Activated B cell treated with CpG ODN at 0.5 μM for 24 hours (primary cell): ENCODE measurements at regions not wholly inside any gene's neighbourhood (a gene's known extent, or its start where the extent isn't known, plus 50 kb on each side); places are given as distances from the start of the nearest gene placed in this dataset.

Experiments used
- ATAC-seq: fragments of 200-7000 bp; cut with Tn5 transposase; one replicate; pipeline ENCODE4 v1.10.0; 2021; ENCODE audit warnings: low read depth, mild to moderate bottlenecking, moderate library complexity
- CTCF ChIA-PET: fragments of 350-600 bp; sonication (Branson Sonifier 250); formaldehyde crosslinking; loops from one replicate; lab custom pipeline; 2021; ENCODE audit warnings: antibody characterized with exemption; lab: Charles Lee
- POLR2A ChIA-PET: fragments of 350-600 bp; sonication (Branson Sonifier 250); formaldehyde crosslinking; loops from one replicate; lab custom pipeline; 2021; ENCODE audit warnings: antibody characterized with exemption; lab: Charles Lee
- DNase-seq: peaks from one replicate; pipeline ENCODE4 v3.0.0; 2022
- H3K27ac Mint-ChIP-seq: one replicate; pipeline ENCODE4 v1.8.0; 2020; ENCODE audit warnings: mixed read lengths
- H3K27me3 Mint-ChIP-seq: one replicate; pipeline ENCODE4 v1.8.0; 2021; ENCODE audit warnings: mixed read lengths
- H3K36me3 Mint-ChIP-seq: one replicate; pipeline ENCODE4 v1.8.0; 2021; ENCODE audit warnings: low read depth, mixed read lengths
- H3K4me1 Mint-ChIP-seq: one replicate; pipeline ENCODE4 v1.8.0; 2021; ENCODE audit warnings: mixed read lengths
- H3K4me3 Mint-ChIP-seq: one replicate; pipeline ENCODE4 v1.8.0; 2020; ENCODE audit warnings: mild to moderate bottlenecking, mixed read lengths
- H3K9me3 Mint-ChIP-seq: one replicate; pipeline ENCODE4 v1.8.0; 2020; ENCODE audit warnings: mixed read lengths
- intact Hi-C: fragments of 100-400 bp; cut with micrococcal nuclease; formaldehyde crosslinking; loops from one replicate; pipeline ENCODE4 v1.15.1; 2024
- TF ChIP-seq, protein P1 (sequence below): fragments of 200-600 bp; IDR thresholded peaks from one replicate; pipeline ENCODE4 v1.8.0; 2022; ENCODE audit warnings: antibody characterized with exemption, mild to moderate bottlenecking

DNA sequence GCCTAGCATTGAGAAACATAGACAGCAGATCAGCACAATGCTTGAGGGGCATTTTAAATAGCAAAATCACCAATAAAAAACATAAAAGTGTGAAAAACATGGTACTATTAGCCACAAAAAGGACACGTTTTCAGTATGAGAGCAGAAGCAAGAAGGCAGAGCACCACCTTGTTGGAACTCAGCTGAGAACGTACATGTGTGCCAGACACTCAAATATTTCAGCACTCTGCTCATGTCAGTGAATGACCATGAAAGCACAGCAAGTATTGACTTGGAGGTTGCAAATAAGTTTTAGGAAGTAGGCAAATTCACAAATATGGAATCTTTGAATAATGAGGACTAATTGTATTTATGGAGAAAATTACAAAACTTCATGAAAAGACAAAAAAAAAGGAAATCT lies 193.4 kb upstream of the PKN2 start:
- Mint-ChIP-seq H3K9me3 (no peaks in the 10 kb centered on the region), H3K27me3 (peaks cover 3% of the 10 kb centered on the region), H3K36me3 (no peaks in the 10 kb centered on the region), H3K4me1 (no peaks in the 10 kb centered on the region), H3K27ac (no peak overlapping the region), H3K4me3 (no peak overlapping the region)
- ChIA-PET POLR2A (no interaction called here), CTCF (no interaction called here)
- intact Hi-C loops, result no loop called here
- TF ChIP-seq, protein P1, sequence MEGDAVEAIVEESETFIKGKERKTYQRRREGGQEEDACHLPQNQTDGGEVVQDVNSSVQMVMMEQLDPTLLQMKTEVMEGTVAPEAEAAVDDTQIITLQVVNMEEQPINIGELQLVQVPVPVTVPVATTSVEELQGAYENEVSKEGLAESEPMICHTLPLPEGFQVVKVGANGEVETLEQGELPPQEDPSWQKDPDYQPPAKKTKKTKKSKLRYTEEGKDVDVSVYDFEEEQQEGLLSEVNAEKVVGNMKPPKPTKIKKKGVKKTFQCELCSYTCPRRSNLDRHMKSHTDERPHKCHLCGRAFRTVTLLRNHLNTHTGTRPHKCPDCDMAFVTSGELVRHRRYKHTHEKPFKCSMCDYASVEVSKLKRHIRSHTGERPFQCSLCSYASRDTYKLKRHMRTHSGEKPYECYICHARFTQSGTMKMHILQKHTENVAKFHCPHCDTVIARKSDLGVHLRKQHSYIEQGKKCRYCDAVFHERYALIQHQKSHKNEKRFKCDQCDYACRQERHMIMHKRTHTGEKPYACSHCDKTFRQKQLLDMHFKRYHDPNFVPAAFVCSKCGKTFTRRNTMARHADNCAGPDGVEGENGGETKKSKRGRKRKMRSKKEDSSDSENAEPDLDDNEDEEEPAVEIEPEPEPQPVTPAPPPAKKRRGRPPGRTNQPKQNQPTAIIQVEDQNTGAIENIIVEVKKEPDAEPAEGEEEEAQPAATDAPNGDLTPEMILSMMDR, result no peak
- DNase-seq (no peak), ATAC-seq (no peak)

DNA sequence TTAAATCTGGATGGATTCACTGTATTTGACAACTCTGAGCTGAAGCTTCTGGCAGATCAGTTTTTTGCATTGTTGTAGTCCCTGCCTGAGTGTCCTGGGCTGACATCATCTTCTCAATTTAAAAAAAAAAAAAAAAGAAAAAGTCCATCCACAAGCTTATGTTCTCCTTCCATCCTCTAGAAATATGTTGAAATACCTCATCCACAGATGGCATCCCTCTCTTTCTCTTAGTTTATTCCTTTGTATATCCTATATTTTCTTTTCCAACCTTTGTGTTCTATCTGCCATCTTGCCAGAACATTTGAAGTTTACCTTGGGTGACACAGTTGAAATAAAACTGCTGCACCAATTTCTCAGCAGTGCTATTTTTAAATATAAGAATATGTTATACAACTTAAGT lies 184.4 kb upstream of the PKN2 start:
- Mint-ChIP-seq H3K36me3 (no peaks in the 10 kb centered on the region), H3K9me3 (no peaks in the 10 kb centered on the region), H3K27ac (no peak overlapping the region), H3K27me3 (peaks cover 3% of the 10 kb centered on the region), H3K4me3 (no peak overlapping the region), H3K4me1 (no peaks in the 10 kb centered on the region)
- intact Hi-C loops, result no loop called here
- TF ChIP-seq, protein P1, result no peak
- no peak for ATAC-seq
- DNase-seq, result no peak
- CTCF ChIA-PET, result no interaction called here
- POLR2A ChIA-PET, result no interaction called here

DNA sequence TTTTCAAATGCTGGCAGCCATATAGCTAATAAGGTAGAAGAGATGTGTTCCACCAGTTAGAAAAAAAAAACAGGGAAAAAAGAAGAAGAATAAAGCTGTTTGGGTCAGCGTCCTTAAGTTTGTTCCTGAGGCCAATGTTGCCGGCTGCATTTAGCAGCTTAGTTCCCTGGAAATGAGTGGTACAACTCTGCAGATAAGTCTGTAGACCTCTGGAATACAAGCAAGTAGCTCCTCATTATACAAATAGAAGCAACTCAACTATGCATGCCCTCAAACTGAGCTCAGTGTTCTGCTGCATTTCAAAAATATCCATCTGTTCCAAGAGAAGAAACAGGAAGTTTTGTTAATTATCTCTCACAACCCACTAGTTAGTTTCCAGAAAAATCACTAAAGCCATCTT lies 181.2 kb upstream of the PKN2 start:
- TF ChIP-seq, protein P1, result no peak
- no peaks in the 10 kb centered on the region for H3K4me1 Mint-ChIP-seq
- CTCF ChIA-PET, result no interaction called here
- H3K27me3 Mint-ChIP-seq, result peaks cover 3% of the 10 kb centered on the region
- H3K4me3 Mint-ChIP-seq, result no peak overlapping the region
- POLR2A ChIA-PET, result no interaction called here
- DNase-seq, result no peak
- intact Hi-C loops, result no loop called here
- ATAC-seq, result no peak
- H3K9me3 Mint-ChIP-seq, result no peaks in the 10 kb centered on the region
- H3K36me3 Mint-ChIP-seq, result no peaks in the 10 kb centered on the region
- H3K27ac Mint-ChIP-seq, result no peak overlapping the region

DNA sequence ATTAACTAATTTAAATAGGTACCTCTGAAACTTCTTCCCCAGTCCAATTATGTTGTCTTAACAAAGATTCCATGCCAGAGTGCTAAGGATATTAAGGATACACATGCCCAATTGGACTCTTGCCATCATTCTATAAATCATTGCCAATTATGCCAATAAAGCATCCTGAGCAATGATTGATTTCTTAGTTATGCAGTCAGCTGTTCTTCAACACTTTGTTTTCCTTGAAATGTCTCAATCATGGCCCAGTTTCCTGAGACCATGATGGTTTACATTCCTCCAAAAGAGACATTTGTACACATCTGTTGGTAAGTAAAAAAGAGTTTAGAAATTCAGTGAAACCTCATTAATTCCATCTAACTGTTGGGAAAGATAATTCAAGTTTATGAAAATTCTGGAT lies 180.4 kb upstream of the PKN2 start:
- Mint-ChIP-seq H3K4me3 (no peak overlapping the region), H3K27me3 (peaks cover 3% of the 10 kb centered on the region), H3K9me3 (no peaks in the 10 kb centered on the region), H3K36me3 (no peaks in the 10 kb centered on the region), H3K27ac (no peak overlapping the region), H3K4me1 (no peaks in the 10 kb centered on the region)
- DNase-seq, result no peak
- TF ChIP-seq, protein P1, result no peak
- CTCF ChIA-PET, result no interaction called here
- POLR2A ChIA-PET, result no interaction called here
- ATAC-seq, result no peak
- intact Hi-C loops, result no loop called here

DNA sequence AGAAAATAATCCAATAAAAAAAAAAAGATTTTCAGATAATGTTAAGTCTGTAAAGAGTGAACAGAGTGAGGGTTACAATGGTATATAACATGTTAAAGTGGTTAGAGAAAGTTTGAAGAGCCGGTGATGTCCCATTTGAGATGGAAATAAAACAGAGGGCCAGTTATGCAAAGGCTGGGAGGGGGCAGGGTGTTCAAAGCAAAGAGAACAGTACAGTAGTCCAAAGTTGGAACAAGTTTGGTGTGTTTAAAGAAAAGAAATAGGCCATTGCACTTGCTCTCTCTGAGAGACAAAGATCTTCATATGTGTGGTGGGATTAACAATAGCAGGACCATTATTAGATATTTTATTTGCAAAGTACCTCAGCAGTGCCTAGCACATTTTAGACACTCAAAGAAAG lies 179.5 kb upstream of the PKN2 start:
- DNase-seq, result no peak
- no peaks in the 10 kb centered on the region for H3K4me1 Mint-ChIP-seq
- no peak overlapping the region for H3K27ac Mint-ChIP-seq
- no peak for ATAC-seq
- peaks cover 3% of the 10 kb centered on the region for H3K27me3 Mint-ChIP-seq
- H3K36me3 Mint-ChIP-seq, result no peaks in the 10 kb centered on the region
- H3K9me3 Mint-ChIP-seq, result no peaks in the 10 kb centered on the region
- TF ChIP-seq, protein P1, result no peak
- ChIA-PET CTCF (no interaction called here), POLR2A (no interaction called here)
- H3K4me3 Mint-ChIP-seq, result no peak overlapping the region
- intact Hi-C loops, result no loop called here
